Right lobe of liver (tissue), 6 donors: ENCODE measurements at regions not wholly inside any gene's neighbourhood (a gene's known extent, or its start where the extent isn't known, plus 50 kb on each side); places are given as distances from the start of the nearest gene placed in this dataset.

Experiments
- ATAC-seq, 4 donors: fragments of 200-7000 bp; cut with Tn5 transposase; one replicate each; pipeline ENCODE4 v1.9.1; 2020; ENCODE audit warnings: mild to moderate bottlenecking in 4 of 4, moderate library complexity in 4 of 4
- DNase-seq, 3 donors: peaks; one replicate each; pipeline ENCODE4 v3.0.0-alpha.2; 2020
- H3K27ac ChIP-seq, 3 donors: fragments of 200-600 bp; one replicate each; pipeline ENCODE4 v1.8.0; 2022
- H3K27me3 ChIP-seq, 2 donors: fragments of 200-600 bp; one replicate each; pipeline ENCODE4 v1.8.0; 2022
- H3K36me3 ChIP-seq, 4 donors: fragments of 200-600 bp; sonication (generic) in 1 of 4; one replicate each; pipeline versions ENCODE4 v1.5.1 to v1.8.0; 2017 to 2022; ENCODE audit warnings: control low read depth in 1 of 4
- H3K4me1 ChIP-seq, 4 donors: fragments of 200-600 bp; sonication (generic) in 1 of 4; one replicate each; pipeline versions ENCODE4 v1.5.1 to v1.8.0; 2017 to 2022; ENCODE audit warnings: control low read depth in 1 of 4
- H3K4me3 ChIP-seq, 3 donors: fragments of 200-600 bp; one replicate each; pipeline ENCODE4 v1.8.0; 2022
- H3K9me3 ChIP-seq, 4 donors: fragments of 200-600 bp; sonication (generic) in 1 of 4; one replicate each; pipeline versions ENCODE4 v1.5.1 to v1.8.0; 2017 to 2022; ENCODE audit warnings: control low read depth in 1 of 4
- CTCF ChIP-seq, 4 donors: fragments of 200-600 bp in 3 of 4; fragments of 450-650 bp in 1 of 4; IDR thresholded peaks; one replicate each; pipeline versions ENCODE4 v1.5.1 to v1.8.0; 2016 to 2022; ENCODE audit warnings: antibody characterized with exemption in 4 of 4, mild to moderate bottlenecking in 2 of 4
- POLR2A ChIP-seq: fragments of 450-650 bp; IDR thresholded peaks from one replicate; pipeline ENCODE4 v1.6.1; 2017; ENCODE audit warnings: antibody characterized with exemption, mild to moderate bottlenecking
- WGBS: methylation state at CpG from one replicate; pipeline ENCODE4 v1.1.6; 2018; ENCODE audit warnings: low coverage, low lambda C conversion rate; ENCODE audit not compliant: insufficient coverage; ENCODE audit errors: missing lambda C conversion rate; 5-methylcytosine and 5-hydroxymethylcytosine counted together
- intact Hi-C, 2 donors: fragments of 100-400 bp; cut with DNase I; formaldehyde crosslinking; loops; one replicate each; pipeline versions ENCODE4 v1.11.2 to v1.14.1; 2022
- donor health status: DM: no; HTN: yes; CAD: no.
- donor health status: DM: no; HTN: no; CAD: no.
- donor health status: DM: no; HTN: no; CAD: no.
- donor health status: DM: no; HTN: yes; CAD: no.
- donor health status: DM: no; HTN: yes; CAD: no.

GRCh38 chr5:2575292-2575691, 176.2 kb downstream of the IRX2 start:
- WGBS, result 15% methylated on average over 3 of the region's 3 CpGs
- ATAC-seq (no peak), DNase-seq (no peak)
- H3K36me3 ChIP-seq, result no peaks in the 10 kb centered on the region
- H3K9me3 ChIP-seq, result no peaks in the 10 kb centered on the region
- no peak for TF ChIP-seq POLR2A
- no peak for TF ChIP-seq CTCF (IDR thresholded peaks at IDR 0.05)
- H3K4me3 ChIP-seq, result no peak overlapping the region
- H3K27ac ChIP-seq, result no peak overlapping the region
- no peaks in the 10 kb centered on the region for H3K4me1 ChIP-seq
- intact Hi-C loops, result no loop called here
- H3K27me3 ChIP-seq, result no peaks in the 10 kb centered on the region

- H3K27ac ChIP-seq, result no peak overlapping the region
- H3K9me3 ChIP-seq, result no peaks in the 10 kb centered on the region
Measured at GRCh38 chr5:2574155-2574554, 177.3 kb downstream of the IRX2 start.

DNA sequence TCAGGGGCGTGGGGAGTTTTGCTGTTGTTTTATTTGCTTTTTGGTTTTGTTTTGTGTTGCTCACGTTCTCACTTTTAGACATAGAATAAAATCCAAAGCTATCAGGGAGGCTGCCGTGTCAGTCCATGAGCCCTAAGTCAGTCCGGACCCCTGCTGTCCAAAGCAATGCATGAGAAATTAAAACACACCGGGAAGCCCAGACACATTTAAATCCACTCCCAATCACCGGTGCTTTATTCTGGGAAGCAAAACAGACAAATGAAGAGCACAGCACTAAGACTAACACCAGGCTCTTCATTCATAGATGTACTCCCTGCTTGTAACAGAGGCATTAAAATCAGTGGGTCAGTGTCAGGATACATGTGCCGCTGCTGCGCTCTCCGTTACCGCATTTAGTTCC, 180.9 kb downstream of the IRX2 start:
- H3K9me3 ChIP-seq, result no peaks in the 10 kb centered on the region
- no peaks in the 10 kb centered on the region for H3K27me3 ChIP-seq
- DNase-seq (no peak), ATAC-seq (no peak)
- H3K4me1 ChIP-seq, result no peaks in the 10 kb centered on the region
- H3K4me3 ChIP-seq, result no peak overlapping the region
- TF ChIP-seq CTCF (IDR thresholded peaks at IDR 0.05) (no peak), POLR2A (no peak)
- no peak overlapping the region for H3K27ac ChIP-seq
- WGBS, result 43% methylated on average over 10 of the region's 10 CpGs
- intact Hi-C loops, result no loop called here
- no peaks in the 10 kb centered on the region for H3K36me3 ChIP-seq

More at GRCh38 chr5:2574155-2574554, 177.3 kb downstream of the IRX2 start:
- TF ChIP-seq POLR2A, result no peak
- TF ChIP-seq CTCF (IDR thresholded peaks at IDR 0.05), result no peak
- intact Hi-C loops, result no loop called here
- no peak for DNase-seq
- H3K4me1 ChIP-seq, result no peaks in the 10 kb centered on the region
- H3K27me3 ChIP-seq, result no peaks in the 10 kb centered on the region
- 42% methylated on average over 5 of the region's 5 CpGs for WGBS
- no peaks in the 10 kb centered on the region for H3K36me3 ChIP-seq
- ATAC-seq, result no peak
- no peak overlapping the region for H3K4me3 ChIP-seq

GRCh38 chr5:2569774-2570542, 181.5 kb downstream of the IRX2 start:
- no peaks in the 10 kb centered on the region for H3K27me3 ChIP-seq
- no peak for DNase-seq
- no peak overlapping the region for H3K27ac ChIP-seq
- no peaks in the 10 kb centered on the region for H3K9me3 ChIP-seq
- no peaks in the 10 kb centered on the region for H3K4me1 ChIP-seq
- H3K4me3 ChIP-seq, result no peak overlapping the region
- intact Hi-C loops, result no loop called here
- 62% methylated on average over 12 of the region's 15 CpGs for WGBS
- no peak for TF ChIP-seq CTCF (IDR thresholded peaks at IDR 0.05)
- no peak for TF ChIP-seq POLR2A
- peak in 1 of 4 donors; percentile 21 for ATAC-seq
- H3K36me3 ChIP-seq, result no peaks in the 10 kb centered on the region
